NCI-H2196 treated with DMSO at 0.1 percent for 48 hours (cell line): ENCODE measurements at regions not wholly inside any gene's neighbourhood (a gene's known extent, or its start where the extent isn't known, plus 50 kb on each side); places are given as distances from the start of the nearest gene placed in this dataset.
"Not testable (repeated sequence)": the region's sequence is repeated elsewhere in the genome, so short reads cannot be mapped to it uniquely, and the experiment has no call there.

ENCODE experiments used
- DNase-seq: peaks from one replicate; lab custom pipeline; 2025; ENCODE audit not compliant: unreplicated experiment; lab: John Stamatoyannopoulos, UW

DNA sequence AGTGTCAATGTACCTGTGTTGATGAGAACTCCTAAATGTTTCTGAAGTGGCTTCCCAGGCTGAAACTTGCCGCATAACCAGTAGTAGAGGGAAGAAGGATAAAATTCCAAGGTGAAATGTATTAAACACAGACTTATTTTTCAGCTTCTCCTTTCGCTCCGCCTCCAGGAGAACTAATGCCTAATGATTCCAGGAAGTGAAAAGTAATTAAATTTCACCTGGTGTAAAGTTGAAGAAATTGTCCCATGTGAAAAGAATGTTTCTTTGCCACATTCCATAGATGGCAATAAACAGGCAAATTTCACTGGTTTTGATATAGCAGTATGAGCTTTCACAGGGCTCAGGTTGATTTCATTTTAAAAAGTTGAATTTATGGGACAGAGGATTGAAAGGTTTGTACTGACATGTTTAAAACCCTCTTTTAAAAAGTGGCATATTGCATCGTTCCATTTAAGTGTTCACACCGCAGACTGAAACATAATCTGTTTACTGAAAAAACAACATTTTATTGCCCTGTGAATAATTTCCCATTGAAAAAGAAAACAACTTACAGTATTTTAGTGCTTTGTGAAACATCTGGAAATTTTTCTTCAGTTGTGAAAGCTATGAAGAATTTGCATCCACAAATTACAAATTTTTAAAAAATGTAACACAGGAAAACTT lies 453.4 kb upstream of the NFE2L3 start:
- DNase-seq: no peak

DNA sequence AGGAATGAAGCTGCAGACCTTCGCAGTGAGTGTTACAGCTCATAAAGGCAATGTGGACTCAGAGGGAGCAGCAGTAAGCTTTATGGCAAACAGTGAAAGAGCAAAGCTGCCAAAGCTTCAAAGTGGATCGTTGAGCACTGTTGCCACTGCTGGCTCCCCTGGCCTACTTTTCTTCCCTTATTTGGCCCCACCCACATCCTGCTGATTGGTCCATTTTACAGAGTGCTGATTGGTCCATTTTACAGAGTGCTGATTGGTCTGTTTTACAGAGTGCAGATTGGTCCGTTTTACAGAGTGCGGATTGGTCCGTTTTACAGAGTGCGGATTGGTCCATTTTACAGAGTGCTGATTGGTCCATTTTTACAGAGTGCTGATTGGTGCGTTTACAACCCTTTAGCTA lies 451.9 kb upstream of the NFE2L3 start:
- DNase-seq: not testable (repeated sequence)

DNA sequence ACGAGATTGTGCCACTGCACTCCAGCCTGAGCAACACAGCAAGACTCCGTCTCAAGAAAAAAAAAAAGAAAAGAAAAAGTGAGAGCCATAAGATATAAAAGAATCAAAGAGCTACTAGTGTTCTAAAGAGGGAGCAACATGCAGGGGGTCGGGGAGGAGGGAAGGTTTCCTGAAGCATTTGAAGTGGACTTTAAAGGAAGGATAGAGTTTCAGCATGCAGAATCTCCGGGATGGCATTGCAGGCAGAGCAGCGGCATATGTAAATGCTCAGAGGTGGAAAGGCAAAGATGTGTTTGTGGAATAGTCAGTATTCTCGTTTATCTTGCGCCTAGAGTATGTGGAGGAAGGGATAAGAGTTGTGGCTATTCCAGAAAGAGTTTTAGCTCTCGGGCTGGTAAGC lies 447.6 kb upstream of the NFE2L3 start:
- no peak for DNase-seq

DNA sequence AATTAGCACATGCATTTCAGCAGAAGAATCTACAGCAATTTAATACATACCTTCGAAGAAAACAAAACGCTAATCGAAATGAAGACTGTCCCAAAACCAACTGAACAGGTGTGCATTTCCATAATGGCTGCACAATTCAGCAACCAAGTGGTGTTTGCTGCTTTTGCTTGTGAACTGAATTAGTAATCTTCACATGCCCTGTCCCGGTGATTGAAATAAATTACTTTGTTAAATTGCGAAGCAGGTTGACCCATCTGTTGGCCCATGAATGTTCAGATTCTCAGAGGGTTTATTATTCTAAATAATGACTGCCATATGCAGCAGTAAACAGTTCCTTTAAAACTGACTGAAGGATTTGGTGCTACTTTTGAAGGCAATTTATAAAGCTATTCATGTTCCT lies 445.2 kb upstream of the NFE2L3 start:
- DNase-seq: no peak

DNA sequence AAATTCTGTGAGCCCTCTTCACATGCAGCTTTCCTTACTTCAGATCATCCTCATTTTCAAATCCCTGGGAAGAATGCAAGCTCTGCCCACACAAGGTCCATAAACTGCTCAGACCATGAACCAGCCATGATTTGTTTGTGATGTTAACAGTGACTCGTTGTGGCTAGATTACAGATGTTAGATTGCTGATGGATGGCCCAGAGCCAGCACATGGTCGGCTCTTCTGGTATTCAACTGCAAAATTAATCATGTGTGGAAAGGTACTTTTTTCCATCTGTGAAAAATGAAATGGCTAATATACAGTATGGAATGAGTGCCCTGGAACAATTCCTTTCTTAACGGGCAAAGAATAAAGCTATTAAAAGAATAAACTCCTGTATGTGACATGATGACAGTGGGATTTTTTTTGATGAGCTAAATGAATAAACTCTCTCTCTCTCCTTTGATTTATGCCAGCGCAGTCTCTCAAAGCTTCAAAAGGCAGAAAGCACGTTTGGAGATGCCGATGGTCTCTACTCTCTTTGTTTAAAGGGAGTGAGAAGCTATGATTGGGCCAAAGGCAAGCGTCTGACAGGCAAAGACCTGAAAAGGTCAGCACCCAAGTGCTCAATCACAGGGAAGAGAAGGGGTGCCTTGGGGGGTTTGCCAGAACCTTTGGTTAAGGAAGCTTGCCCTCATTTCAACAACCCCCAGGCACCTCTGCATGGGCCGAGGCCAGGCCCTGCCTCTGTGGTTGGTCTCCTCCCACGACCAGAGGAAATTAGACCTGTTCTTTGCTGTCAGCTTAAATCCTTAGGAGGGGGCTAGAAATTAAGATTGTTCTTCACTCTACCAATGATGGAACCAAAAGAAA lies 444.0 kb upstream of the NFE2L3 start:
- no peak for DNase-seq

DNA sequence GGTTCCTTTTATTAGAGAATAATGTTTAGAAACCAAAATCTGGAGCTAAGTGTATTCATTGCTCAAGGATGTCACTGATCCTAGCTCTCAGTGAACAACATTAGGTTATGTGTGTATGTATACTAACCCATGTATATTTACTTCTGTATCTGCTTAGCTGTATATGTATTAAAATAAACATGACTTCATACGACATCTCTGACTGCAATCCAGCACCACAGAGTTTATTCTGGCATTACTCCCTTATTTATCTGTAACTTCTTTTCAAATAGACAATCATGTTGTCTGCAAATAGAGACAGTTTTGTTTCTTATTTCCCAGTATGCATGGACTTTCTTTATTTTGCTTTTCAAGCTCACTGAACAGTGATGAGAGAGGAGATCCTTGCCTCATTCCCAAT lies 441.0 kb upstream of the NFE2L3 start:
- DNase-seq: no peak

DNA sequence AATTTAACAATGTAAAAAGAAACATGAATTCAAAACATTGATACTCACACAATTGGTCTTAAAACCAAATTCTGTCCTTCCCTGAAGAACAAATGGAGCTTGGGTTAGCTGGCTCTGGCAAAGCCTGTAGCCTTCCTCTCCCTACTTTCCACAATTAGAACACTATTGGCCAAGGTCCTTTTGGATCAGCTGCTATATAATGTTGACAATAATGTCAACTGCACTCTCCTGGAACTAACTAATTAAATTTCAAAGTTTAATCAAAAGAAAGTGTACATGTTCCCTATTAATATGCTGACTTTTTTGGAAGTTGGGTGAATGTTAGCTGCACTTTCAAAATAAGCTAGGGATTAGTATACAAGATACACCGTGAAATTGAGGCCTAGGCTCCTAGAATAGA lies 440.1 kb upstream of the NFE2L3 start:
- no peak for DNase-seq

DNA sequence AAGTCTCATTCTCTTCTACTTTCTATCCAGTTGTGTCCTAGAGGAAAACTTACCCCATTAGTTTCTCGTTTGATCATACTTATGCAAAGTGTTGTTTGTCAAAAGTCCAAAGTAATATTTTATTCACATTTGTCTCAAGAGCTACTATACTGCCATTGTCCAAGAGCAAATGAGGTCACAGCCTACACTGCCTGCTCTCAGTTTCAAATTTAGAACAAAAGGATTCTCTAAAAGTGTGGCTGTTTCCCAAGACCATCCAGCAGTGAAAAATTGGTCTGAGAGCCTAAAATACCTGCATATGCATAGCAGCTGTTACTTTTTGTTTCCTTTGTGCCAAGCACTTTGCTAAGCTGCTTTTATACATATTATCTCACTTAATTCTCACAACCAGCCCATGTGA lies 439.5 kb upstream of the NFE2L3 start:
- DNase-seq: no peak

DNA sequence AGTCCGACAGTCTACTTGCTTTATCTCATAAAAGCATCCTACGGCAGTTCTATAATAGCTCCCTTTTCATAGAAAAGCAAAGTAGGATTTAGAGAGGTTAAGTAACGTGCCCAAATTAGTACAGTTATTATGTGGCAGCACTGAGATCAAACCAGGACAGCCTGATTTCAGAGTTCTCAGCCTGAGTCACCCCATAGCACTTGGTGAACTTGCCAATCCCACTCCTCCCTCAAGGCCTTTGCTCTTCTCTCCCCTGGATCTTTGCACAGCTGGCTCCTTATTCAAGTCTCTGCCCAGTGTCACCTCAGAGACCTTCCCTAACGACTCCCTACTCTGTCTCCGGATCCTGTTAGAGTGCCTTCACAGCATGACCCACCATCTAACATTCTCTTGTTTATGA lies 438.0 kb upstream of the NFE2L3 start:
- DNase-seq: no peak

DNA sequence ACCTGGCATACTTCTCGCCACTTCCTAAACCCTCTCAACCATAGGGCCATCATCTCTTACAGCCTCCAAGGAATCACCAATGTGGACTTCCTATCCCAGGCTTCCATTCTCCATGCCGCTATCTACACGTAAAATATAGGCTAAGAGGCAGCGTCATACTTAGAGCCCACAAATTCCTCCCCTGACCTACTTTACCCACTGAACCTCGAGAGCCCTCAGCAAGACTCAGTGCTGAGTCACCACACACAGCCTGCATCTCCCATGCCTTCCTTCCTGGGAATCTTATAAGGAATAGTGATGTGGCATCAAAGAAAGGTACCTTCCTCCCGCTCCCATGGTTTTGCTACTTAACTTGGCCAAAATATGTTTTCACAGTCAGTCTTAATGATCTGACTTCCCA lies 435.6 kb upstream of the NFE2L3 start:
- DNase-seq: no peak

DNA sequence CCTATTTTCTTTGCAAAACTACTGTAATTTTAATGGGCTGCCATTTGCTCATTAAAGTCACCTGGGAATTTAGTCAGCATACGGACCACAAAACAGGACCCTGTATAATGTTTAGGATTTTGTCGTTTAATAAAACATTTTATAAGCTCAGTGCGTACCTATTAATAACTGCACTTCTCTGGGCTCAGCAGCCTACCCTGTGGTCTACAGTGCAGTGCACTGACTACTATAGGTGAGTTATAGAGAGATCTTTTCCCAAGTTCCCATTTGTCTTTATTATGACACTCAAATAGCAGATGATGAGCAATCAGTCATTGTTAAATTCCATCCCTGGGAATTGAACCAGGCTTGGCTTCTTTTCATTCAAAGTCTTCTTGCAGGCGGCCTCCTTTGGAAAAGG lies 433.4 kb upstream of the NFE2L3 start:
- DNase-seq: no peak

DNA sequence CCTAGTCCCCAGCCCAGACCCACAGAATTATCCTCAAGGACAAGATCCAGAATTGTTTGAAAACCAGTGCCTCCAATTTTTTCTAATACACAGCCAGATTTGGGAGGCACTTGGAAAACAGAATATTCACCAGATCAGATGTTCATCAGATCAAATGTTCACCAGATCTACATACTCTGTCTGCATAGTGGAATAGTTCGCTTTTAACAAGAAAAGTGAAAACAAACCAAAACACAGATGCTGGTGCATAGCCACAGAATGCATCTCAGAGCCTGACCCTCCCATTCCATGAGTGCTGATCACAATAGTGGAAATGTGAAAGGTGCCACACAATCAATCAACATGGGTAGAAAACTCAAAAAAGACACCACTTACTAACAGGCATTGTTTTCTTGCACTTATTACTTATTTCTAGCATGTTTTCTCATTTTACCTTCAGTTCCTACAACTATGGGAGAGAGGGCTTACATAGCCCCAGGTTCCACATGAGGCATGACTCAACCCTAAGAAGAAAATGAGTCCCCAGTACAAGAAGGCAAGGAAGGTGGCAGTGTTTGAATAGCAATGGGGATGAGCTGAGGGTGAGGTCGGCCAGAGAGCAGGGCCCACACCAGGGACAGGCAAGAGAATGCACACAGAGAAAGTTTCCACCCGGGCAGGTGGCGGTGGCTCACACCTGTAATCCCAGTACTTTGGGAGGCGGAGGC lies 432.7 kb upstream of the NFE2L3 start:
- no peak for DNase-seq

DNA sequence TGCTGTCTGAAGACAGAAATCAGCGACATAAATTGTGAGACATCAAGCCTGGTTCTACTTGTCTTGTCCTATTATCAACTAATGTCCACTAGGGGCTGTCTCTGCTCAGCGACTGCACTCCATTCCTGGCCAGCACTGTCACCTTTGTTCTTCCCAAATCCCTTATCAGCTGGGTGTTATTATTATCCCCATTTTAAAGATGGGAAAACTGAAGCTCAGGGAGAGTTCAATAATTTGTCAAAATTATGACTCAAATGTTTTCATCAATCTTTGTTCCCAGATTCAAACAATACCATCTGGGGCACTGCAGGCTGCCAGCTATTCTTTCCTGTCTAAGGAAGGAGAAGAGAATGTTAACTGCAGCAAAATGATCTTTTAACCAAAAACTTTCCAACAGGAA lies 431.6 kb upstream of the NFE2L3 start:
- DNase-seq: no peak

DNA sequence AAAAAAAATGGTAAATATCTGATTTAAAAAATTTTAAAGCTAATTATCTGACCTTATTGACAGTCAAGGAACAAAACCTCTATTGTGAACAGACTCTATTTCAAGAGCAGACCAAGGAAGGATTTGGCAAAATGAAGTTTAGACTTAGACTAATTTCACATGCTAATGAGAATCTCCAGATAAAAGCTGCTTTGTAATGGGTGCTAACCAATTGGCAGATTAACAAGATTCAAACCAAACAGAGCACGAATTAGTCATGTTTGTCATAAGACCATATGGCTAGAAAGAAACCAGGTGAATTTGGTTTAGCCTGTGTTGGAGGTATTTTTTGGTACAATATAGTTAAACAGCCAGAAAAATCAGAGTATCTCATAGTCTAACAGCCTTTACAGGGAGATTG lies 429.1 kb upstream of the NFE2L3 start:
- no peak for DNase-seq

DNA sequence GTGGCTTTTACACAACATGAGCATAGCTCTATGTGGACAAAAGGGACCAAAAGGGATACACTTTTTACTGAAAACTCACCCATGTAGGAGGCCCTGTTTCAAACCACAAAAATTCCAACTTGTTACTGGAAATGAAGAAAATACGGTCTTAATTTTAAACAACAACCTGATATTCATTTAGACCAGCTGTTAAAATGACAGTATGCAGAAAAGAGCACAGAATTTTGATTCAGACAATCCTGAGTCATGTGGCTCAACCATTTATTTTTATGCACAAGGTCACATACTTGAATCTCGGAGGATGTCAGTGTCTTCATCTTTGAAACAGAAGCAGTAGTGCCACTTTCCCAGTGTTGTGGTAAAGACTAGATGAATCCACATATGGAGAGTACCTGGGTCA lies 426.5 kb upstream of the NFE2L3 start:
- DNase-seq: no peak

DNA sequence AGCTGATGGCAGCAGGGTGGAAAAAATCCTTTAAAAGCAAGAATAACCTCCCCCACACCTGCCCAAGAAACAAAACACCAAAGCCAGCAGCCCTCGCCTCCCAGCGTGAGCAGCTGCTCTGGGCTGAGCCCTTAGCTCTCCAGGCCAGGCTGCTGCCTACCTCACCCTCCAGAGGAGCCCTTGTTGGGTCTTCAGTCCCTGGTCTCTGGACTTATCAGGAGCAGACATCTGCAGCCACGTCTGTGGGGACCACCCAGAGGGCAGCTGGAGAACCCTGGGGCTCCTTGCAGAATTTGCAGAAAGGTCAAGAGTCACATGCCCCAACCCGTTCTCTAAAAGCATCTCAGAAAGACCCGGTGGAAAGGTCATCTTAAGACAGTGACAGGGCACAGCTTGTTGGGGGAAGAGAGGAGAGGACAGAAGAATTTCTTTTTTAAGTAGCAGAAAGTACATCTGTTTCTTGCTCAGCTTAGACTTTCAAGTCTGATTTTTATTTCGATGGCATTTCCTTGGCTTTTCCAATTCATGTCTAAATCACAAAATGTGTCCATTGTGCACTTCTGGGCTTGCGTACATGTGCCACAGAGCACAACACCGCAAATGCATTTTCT lies 425.7 kb upstream of the NFE2L3 start:
- no peak for DNase-seq

DNA sequence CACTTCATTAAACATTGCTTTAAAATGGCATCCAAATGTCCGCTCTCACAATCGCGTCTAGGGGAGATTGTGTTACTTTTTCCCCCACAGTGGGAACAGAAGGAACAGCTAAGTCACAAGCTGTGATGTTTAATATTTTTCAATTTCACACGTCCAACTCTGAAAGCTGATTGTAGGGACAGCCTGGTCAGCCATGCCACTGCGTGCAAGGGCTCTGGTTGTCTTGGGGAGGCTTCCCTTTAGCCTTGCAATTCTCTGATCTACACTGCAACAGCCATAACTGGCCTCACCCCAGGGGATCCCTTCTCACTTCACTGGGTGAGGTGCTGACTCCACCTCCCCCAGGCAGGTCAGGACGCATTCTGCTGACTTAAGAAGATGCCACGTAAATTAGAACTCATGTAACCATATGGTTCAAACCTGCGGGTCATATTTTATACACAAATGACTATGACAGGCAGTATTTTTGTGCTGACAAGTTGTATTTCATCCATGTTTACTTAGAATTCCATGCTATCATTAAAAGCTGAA lies 425.2 kb upstream of the NFE2L3 start:
- no peak for DNase-seq

DNA sequence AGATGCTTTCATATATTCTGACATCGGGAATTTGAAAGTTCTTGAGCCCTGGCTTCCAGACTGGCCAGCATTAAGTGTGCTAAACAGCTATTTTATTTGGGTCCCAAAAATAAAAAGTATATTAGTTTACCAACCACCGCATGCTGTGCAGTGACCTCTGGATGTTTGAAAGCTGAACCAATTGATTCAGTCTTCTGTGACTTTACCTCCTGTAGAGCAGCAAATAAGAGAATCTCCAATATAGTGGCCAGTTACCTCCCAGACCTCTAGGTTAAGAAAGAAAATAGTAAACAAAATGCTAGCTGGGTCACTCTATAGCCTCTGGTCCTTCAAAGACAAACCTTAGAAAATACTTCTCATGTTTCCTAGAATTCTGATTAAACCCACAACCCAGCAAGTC lies 424.6 kb upstream of the NFE2L3 start:
- no peak for DNase-seq

DNA sequence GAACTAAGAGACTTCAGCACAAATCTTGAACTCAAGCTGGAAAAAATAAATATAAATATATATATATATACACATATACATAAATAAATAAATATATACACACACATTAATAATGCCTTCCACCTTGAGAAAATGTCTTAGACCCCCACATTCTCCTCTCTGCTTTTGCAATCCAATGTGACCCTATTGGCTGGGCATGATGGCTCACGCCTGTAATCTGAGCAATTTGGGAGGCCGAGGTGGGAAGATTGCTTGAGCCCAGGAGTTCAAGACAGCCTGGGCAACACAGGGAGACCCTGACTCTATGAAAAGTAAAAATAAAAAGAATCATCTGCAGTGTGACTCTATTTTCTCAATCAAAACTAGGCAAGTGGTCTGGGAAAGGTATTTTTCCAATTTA lies 424.1 kb upstream of the NFE2L3 start:
- no peak for DNase-seq

DNA sequence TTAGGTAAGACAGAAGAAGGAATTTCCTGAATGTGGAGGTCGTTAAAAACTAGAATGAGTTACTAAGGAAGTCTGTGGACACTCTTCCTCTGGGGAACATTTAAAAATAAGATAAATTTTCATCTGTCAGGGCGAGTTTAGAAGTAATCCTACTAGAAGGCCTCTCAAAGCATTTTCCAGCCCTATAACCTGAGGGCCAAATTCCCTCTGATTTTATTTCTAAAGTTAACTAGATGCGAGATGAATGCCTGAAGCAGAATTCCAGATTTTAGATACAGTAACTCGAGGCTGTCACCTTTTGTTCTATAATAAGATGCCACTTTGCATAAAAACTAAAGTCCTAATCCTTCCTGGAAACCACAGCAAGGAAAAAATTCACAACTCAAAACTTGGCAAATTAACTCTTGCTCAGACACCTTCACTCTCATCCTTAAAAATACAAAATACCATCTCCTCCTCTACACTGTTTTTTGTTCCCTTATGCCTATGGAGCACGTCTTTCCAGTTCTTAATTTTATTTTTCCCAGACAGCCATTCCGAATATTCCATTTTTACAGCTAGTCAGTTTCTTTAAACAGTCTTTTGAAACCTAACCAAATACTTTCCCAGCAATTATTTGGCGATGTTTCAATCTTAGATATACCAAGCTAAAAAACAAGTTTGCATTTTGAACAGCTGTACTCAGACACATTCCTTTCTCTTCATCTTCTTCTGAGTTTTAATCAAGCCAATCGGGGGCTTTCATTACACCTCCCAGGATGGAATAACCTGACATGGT lies 420.7 kb upstream of the NFE2L3 start:
- DNase-seq: no peak

DNA sequence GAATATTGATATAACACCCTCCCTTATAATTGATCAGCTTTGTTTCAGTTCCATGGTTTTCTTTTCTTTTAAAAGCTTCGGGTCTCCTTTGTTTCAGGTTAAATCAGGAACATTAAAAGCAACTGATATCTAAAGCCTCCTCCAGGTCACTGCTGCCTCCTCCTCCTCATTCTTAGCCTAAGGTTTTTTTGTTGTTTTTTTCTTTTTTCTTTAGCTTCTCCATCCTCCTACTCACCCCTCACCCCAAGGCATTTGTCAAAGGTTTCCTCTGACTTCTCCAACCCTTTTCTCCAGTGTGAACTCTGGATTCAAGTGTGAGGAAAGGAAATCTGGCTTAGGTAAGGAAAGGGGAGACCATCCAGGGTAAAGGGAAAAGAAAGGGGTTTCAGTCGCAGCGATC lies 420.2 kb upstream of the NFE2L3 start:
- DNase-seq: no peak
